GM12892 (cell line): ENCODE measurements at regions not wholly inside any gene's neighbourhood (a gene's known extent, or its start where the extent isn't known, plus 50 kb on each side); places are given as distances from the start of the nearest gene placed in this dataset.

Experiments
- POLR2AphosphoS5 ChIP-seq: IDR thresholded peaks from 2 replicates; pipeline ENCODE4 v1.6.1; 2011; ENCODE audit warnings: low read depth, low read length, control low read depth
- TAF1 ChIP-seq: IDR thresholded peaks from 2 replicates; pipeline ENCODE4 v1.6.1; 2011; ENCODE audit warnings: low read depth, mild to moderate bottlenecking, control low read depth, low read length, borderline replicate concordance

DNA sequence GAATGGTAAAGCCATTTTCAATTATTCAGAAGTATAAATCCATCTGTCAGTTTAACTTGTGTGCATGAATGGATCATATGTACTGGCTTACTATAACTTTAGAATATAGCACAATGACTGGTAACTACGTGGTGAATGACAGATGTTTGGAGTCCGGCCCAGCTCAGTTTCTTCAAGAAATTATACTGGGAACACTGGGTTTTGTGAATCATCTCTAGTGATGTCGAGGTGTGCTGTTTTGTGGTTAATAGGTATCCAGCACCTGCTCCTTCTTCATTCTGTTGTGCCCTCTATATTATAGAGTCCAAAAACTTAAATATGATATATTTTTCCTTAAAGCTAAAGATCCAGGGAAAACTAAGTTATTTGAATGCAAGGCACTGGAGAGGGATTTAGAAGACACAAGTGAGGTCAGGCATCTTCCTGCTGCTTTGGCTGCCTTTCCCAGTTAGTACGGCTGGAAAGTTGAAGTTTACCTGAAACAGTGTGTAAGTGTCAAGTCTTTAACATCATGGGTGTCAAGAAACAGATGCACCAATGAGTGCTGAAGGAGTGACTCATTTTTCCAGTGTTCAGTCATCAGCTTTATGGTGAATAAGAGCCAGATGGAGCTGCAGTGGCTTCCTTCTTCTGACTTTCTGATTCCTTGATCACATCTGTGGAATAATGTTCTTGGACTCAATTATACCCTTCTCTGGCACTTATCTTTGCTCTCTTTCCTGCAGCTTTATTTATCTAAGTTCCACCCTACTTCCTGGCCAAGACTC lies 1079.5 kb upstream of the CELF4 start:
- TF ChIP-seq TAF1 (no peak), POLR2AphosphoS5 (no peak)
